ENCODE measurements at regions not wholly inside any gene's neighbourhood (a gene's known extent, or its start where the extent isn't known, plus 50 kb on each side); places are given as distances from the start of the nearest gene placed in this dataset.

GRCh38 chr21:16377857-16378256, 648.1 kb downstream of the USP25 start:
- no peak overlapping the region for H3K4me3 ChIP-seq (ENCODE audit: insufficient read depth, low read length)
- H3K4me2 ChIP-seq (ENCODE audit: insufficient read depth, low read length) = no peak overlapping the region
- H3K79me2 ChIP-seq (ENCODE audit: insufficient read depth, low read length) = no peaks in the 10 kb centered on the region
- H3K4me1 ChIP-seq (ENCODE audit: insufficient read depth, low read length) = peaks cover 4% of the 10 kb centered on the region
- no peak overlapping the region for H3K27ac ChIP-seq (ENCODE audit: low read depth, low read length)
- H4K20me1 ChIP-seq (ENCODE audit: insufficient read depth, low read length) = no peaks in the 10 kb centered on the region
- no peaks in the 10 kb centered on the region for H3K27me3 ChIP-seq (ENCODE audit: insufficient read depth, low read length)
- no peak overlapping the region for H2AFZ ChIP-seq (ENCODE audit: low read length)
- no peaks in the 10 kb centered on the region for H3K9me3 ChIP-seq (ENCODE audit: low read depth, low read length)
- DNase-seq (ENCODE audit: insufficient read length, low spot score, missing footprints) = peak; percentile 9
- no peaks in the 10 kb centered on the region for H3K36me3 ChIP-seq (ENCODE audit: insufficient read depth, low read length)
- TF ChIP-seq, protein P1, sequence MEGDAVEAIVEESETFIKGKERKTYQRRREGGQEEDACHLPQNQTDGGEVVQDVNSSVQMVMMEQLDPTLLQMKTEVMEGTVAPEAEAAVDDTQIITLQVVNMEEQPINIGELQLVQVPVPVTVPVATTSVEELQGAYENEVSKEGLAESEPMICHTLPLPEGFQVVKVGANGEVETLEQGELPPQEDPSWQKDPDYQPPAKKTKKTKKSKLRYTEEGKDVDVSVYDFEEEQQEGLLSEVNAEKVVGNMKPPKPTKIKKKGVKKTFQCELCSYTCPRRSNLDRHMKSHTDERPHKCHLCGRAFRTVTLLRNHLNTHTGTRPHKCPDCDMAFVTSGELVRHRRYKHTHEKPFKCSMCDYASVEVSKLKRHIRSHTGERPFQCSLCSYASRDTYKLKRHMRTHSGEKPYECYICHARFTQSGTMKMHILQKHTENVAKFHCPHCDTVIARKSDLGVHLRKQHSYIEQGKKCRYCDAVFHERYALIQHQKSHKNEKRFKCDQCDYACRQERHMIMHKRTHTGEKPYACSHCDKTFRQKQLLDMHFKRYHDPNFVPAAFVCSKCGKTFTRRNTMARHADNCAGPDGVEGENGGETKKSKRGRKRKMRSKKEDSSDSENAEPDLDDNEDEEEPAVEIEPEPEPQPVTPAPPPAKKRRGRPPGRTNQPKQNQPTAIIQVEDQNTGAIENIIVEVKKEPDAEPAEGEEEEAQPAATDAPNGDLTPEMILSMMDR (IDR thresholded peaks at IDR 0.05; ENCODE audit: extremely low read depth, low read depth, low read length) = no peak

DNA sequence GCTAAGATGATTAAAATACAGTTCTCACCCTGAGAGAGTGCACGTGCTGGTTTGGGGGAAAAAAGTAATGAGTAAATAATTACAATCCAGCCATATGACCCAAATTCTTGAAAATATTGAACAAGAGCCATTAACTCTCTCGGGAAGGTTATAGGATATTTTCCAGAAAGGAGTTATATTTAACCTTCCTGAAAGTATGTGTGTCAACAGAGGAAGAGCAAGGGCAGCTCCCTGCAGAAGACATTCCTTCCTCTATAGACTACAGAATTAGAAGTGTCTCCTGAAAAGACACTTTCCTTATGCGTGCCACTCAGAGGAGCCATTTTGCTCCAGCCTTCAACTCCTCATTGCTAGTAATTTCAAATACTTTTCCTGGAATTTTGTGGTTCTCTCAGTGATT, 648.7 kb downstream of the USP25 start:
- Histone ChIP-seq H3K9me3 (ENCODE audit: low read depth, low read length) (no peaks in the 10 kb centered on the region), H3K27ac (ENCODE audit: low read depth, low read length) (no peak overlapping the region), H2AFZ (ENCODE audit: low read length) (no peak overlapping the region), H3K36me3 (ENCODE audit: insufficient read depth, low read length) (no peaks in the 10 kb centered on the region), H3K4me1 (ENCODE audit: insufficient read depth, low read length) (peaks cover 4% of the 10 kb centered on the region), H4K20me1 (ENCODE audit: insufficient read depth, low read length) (no peaks in the 10 kb centered on the region), H3K4me2 (ENCODE audit: insufficient read depth, low read length) (no peak overlapping the region), H3K79me2 (ENCODE audit: insufficient read depth, low read length) (no peaks in the 10 kb centered on the region), H3K4me3 (ENCODE audit: insufficient read depth, low read length) (no peak overlapping the region), H3K27me3 (ENCODE audit: insufficient read depth, low read length) (no peaks in the 10 kb centered on the region)
- TF ChIP-seq, protein P1 (IDR thresholded peaks at IDR 0.05; ENCODE audit: extremely low read depth, low read depth, low read length) = no peak
- DNase-seq (ENCODE audit: insufficient read length, low spot score, missing footprints) = no peak

GRCh38 chr21:16388291-16388690, 658.5 kb downstream of the USP25 start:
- Histone ChIP-seq H3K79me2 (ENCODE audit: insufficient read depth, low read length) (no peaks in the 10 kb centered on the region), H3K9me3 (ENCODE audit: low read depth, low read length) (no peaks in the 10 kb centered on the region), H2AFZ (ENCODE audit: low read length) (no peak overlapping the region), H3K4me3 (ENCODE audit: insufficient read depth, low read length) (no peak overlapping the region), H4K20me1 (ENCODE audit: insufficient read depth, low read length) (no peaks in the 10 kb centered on the region), H3K36me3 (ENCODE audit: insufficient read depth, low read length) (no peaks in the 10 kb centered on the region), H3K4me1 (ENCODE audit: insufficient read depth, low read length) (no peaks in the 10 kb centered on the region), H3K27me3 (ENCODE audit: insufficient read depth, low read length) (no peaks in the 10 kb centered on the region), H3K27ac (ENCODE audit: low read depth, low read length) (no peak overlapping the region), H3K4me2 (ENCODE audit: insufficient read depth, low read length) (no peak overlapping the region)
- DNase-seq (ENCODE audit: insufficient read length, low spot score, missing footprints) = no peak
- TF ChIP-seq, protein P1 (IDR thresholded peaks at IDR 0.05; ENCODE audit: extremely low read depth, low read depth, low read length) = no peak

GRCh38 chr21:16388911-16389560, 659.3 kb downstream of the USP25 start:
- no peak for DNase-seq (ENCODE audit: insufficient read length, low spot score, missing footprints)
- TF ChIP-seq, protein P1 (IDR thresholded peaks at IDR 0.05; ENCODE audit: extremely low read depth, low read depth, low read length) = no peak
- Histone ChIP-seq H3K36me3 (ENCODE audit: insufficient read depth, low read length) (no peaks in the 10 kb centered on the region), H3K4me2 (ENCODE audit: insufficient read depth, low read length) (no peak overlapping the region), H3K27me3 (ENCODE audit: insufficient read depth, low read length) (no peaks in the 10 kb centered on the region), H3K79me2 (ENCODE audit: insufficient read depth, low read length) (no peaks in the 10 kb centered on the region), H4K20me1 (ENCODE audit: insufficient read depth, low read length) (no peaks in the 10 kb centered on the region), H3K9me3 (ENCODE audit: low read depth, low read length) (no peaks in the 10 kb centered on the region), H3K27ac (ENCODE audit: low read depth, low read length) (no peak overlapping the region), H3K4me3 (ENCODE audit: insufficient read depth, low read length) (no peak overlapping the region), H3K4me1 (ENCODE audit: insufficient read depth, low read length) (no peaks in the 10 kb centered on the region), H2AFZ (ENCODE audit: low read length) (no peak overlapping the region)
